ENCODE measurements at regions not wholly inside any gene's neighbourhood (a gene's known extent, or its start where the extent isn't known, plus 50 kb on each side); places are given as distances from the start of the nearest gene placed in this dataset.

DNA sequence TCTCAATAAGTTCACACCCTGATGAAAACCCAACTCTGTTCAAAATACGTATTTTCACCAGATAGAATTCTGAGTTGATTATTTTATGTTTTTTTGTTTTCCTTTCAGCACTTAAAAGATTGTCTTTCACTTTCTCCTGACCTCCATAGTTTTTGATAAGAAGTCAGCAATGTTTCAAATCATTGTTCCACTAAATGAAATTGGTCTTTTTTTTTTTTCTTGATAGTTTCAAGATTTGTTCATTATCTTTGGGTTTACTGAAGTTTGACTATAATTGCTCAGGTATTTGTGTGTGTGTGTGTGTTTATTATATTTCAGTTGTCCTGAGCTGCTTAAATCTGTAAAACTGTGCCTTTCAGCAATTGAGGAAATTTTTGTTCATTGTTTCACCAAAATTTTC, 498.7 kb downstream of the TLE1 start:
- TF ChIP-seq, protein P1, sequence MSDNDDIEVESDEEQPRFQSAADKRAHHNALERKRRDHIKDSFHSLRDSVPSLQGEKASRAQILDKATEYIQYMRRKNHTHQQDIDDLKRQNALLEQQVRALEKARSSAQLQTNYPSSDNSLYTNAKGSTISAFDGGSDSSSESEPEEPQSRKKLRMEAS (IDR thresholded peaks at IDR 0.05; ENCODE audit: insufficient read depth, insufficient read length) = no peak
- no peak for TF ChIP-seq POLR2AphosphoS5 (IDR thresholded peaks at IDR 0.05; ENCODE audit: insufficient read depth, low read depth, low read length)
- TF ChIP-seq, protein P2, sequence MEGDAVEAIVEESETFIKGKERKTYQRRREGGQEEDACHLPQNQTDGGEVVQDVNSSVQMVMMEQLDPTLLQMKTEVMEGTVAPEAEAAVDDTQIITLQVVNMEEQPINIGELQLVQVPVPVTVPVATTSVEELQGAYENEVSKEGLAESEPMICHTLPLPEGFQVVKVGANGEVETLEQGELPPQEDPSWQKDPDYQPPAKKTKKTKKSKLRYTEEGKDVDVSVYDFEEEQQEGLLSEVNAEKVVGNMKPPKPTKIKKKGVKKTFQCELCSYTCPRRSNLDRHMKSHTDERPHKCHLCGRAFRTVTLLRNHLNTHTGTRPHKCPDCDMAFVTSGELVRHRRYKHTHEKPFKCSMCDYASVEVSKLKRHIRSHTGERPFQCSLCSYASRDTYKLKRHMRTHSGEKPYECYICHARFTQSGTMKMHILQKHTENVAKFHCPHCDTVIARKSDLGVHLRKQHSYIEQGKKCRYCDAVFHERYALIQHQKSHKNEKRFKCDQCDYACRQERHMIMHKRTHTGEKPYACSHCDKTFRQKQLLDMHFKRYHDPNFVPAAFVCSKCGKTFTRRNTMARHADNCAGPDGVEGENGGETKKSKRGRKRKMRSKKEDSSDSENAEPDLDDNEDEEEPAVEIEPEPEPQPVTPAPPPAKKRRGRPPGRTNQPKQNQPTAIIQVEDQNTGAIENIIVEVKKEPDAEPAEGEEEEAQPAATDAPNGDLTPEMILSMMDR (IDR thresholded peaks at IDR 0.05; ENCODE audit: extremely low read depth in 1 of 2, insufficient read depth in 1 of 2, low read depth in 1 of 2, low read length in 2 of 2) = no peak
